K562 (cell line): ENCODE measurements at regions not wholly inside any gene's neighbourhood (a gene's known extent, or its start where the extent isn't known, plus 50 kb on each side); places are given as distances from the start of the nearest gene placed in this dataset.

ENCODE experiments used
- CTCF ChIP-seq, 3 experiments: IDR thresholded peaks in 2 of 3; conservative IDR thresholded peaks in 1 of 3; 2 replicates each; pipeline ENCODE4 v1.5.1; 2011 to 2012; ENCODE audit warnings: low read length in 3 of 3, mild to moderate bottlenecking in 3 of 3, control low read depth in 2 of 3, improper control_type of control experiment in 1 of 3, inconsistent platforms in 1 of 3, low read depth in 1 of 3, mixed read lengths in 1 of 3, moderate library complexity in 1 of 3; ENCODE audit not compliant: insufficient read depth in 2 of 3
- LARP7 ChIP-seq: fragments of 450-650 bp; IDR thresholded peaks from 2 replicates; pipeline ENCODE4 v1.6.1; 2016
- NFE2L1 ChIP-seq: fragments of 450-650 bp; IDR thresholded peaks from 2 replicates; pipeline ENCODE4 v1.6.1; 2016; ENCODE audit warnings: missing genetic modification characterization, low read depth, mild to moderate bottlenecking, missing compliant biosample characterization, moderate library complexity, borderline replicate concordance
- POLR2A ChIP-seq: fragments of 450-650 bp; conservative IDR thresholded peaks from 2 replicates; pipeline ENCODE4 v1.6.1; 2016
- SMARCB1 ChIP-seq: IDR thresholded peaks from 2 replicates; pipeline ENCODE4 v1.6.1; 2011; ENCODE audit warnings: improper control_type of control experiment, low read depth; ENCODE audit not compliant: insufficient read length
- ZNF274 ChIP-seq: IDR thresholded peaks from 2 replicates; pipeline ENCODE4 v1.6.1; 2011; ENCODE audit warnings: low read depth, mild to moderate bottlenecking, low read length, moderate library complexity, borderline replicate concordance
- ZNF398 ChIP-seq: fragments of 250-450 bp; sonication (Bioruptor Pico); IDR thresholded peaks from 2 replicates; pipeline ENCODE4 v1.8.0; 2021; ENCODE audit warnings: moderate library complexity, mild to moderate bottlenecking, inconsistent platforms
- ZNF41 ChIP-seq: fragments of 250-450 bp; sonication (Bioruptor Pico); conservative IDR thresholded peaks from 2 replicates; pipeline ENCODE4 v1.4.0; 2020; ENCODE audit warnings: mild to moderate bottlenecking

DNA sequence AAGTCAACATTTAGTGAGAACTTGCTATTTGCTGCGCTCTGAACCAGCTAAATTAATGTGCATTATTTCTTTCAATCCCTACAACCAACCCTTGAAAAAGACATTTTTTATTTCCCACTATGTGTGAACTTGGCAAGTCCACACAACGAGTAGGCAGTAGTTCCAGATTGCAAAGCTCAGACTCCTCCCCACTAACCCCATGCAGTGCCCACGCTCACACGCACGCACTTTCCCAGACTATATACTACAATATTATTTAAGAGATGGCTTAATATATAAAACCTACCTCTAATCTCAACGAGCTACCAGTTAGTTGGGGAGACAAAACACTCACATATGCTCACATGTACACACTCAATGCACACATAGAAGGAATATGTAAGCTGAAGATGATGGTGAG is 671.2 kb downstream of the LMO4 start:
- TF ChIP-seq ZNF274 = no peak
- no peak for TF ChIP-seq NFE2L1 (tag)
- no peak for TF ChIP-seq POLR2A
- no peak for TF ChIP-seq ZNF398 (CRISPR knock-in tag)
- no peak for TF ChIP-seq SMARCB1
- TF ChIP-seq LARP7 = no peak
- no peak for TF ChIP-seq ZNF41 (CRISPR knock-in tag)
- no peak for TF ChIP-seq CTCF (IDR thresholded peaks at IDR 0.05 in 2 of 3, conservative IDR thresholded peaks at IDR 0.05 in 1 of 3; ENCODE audit: insufficient read depth in 2 of 3, low read depth in 1 of 3, low read length in 3 of 3)
